ENCODE measurements at regions not wholly inside any gene's neighbourhood (a gene's known extent, or its start where the extent isn't known, plus 50 kb on each side); places are given as distances from the start of the nearest gene placed in this dataset.

DNA sequence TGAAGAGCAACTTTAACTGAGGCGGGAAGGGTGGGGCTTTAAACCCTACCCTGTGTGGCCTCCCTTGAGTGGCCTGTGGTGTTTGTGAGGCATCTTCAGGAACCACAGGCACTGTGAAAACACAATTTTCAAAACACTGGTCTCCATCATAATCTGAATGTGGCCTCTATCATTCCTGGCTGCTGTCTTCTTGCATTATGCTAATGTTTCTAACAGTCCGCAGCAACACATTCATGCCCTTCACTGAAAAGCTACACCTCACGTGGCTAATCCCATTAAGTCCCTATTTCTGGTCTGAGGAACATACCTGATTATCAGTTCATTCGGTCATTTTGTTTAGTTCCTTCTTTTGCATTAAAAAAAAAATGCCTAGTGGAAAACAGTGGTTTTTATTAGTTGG is 94.6 kb downstream of the F11 start:
- TF ChIP-seq, protein P1, sequence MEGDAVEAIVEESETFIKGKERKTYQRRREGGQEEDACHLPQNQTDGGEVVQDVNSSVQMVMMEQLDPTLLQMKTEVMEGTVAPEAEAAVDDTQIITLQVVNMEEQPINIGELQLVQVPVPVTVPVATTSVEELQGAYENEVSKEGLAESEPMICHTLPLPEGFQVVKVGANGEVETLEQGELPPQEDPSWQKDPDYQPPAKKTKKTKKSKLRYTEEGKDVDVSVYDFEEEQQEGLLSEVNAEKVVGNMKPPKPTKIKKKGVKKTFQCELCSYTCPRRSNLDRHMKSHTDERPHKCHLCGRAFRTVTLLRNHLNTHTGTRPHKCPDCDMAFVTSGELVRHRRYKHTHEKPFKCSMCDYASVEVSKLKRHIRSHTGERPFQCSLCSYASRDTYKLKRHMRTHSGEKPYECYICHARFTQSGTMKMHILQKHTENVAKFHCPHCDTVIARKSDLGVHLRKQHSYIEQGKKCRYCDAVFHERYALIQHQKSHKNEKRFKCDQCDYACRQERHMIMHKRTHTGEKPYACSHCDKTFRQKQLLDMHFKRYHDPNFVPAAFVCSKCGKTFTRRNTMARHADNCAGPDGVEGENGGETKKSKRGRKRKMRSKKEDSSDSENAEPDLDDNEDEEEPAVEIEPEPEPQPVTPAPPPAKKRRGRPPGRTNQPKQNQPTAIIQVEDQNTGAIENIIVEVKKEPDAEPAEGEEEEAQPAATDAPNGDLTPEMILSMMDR (IDR thresholded peaks at IDR 0.05; ENCODE audit: insufficient read depth, low read depth, low read length) = no peak
- TF ChIP-seq EZH2 (IDR thresholded peaks at IDR 0.05; ENCODE audit: insufficient read depth, low read length) = no peak

Measured in astrocyte (in vitro differentiated cells and primary cell).